Parathyroid adenoma (tissue), 2 donors: ENCODE measurements at regions not wholly inside any gene's neighbourhood (a gene's known extent, or its start where the extent isn't known, plus 50 kb on each side); places are given as distances from the start of the nearest gene placed in this dataset.

Experiments used
- H2AFZ ChIP-seq: fragments of 300-600 bp; sonication (generic); one replicate; pipeline ENCODE4 v1.7.0; 2017; ENCODE audit warnings: antibody characterized with exemption, mild to moderate bottlenecking
- H3K27ac ChIP-seq: fragments of 300-600 bp; sonication (generic); one replicate; pipeline ENCODE4 v1.7.0; 2017
- H3K27me3 ChIP-seq: fragments of 300-600 bp; sonication (generic); one replicate; pipeline ENCODE4 v1.7.0; 2017; ENCODE audit warnings: low read length; ENCODE audit not compliant: control insufficient read depth, insufficient read depth
- H3K36me3 ChIP-seq: fragments of 300-600 bp; sonication (generic); one replicate; pipeline ENCODE4 v1.7.0; 2017; ENCODE audit warnings: low read length; ENCODE audit not compliant: control insufficient read depth, insufficient read depth
- H3K4me1 ChIP-seq: fragments of 300-600 bp; sonication (generic); one replicate; pipeline ENCODE4 v1.7.0; 2017; ENCODE audit warnings: control low read depth
- H3K4me2 ChIP-seq: fragments of 300-600 bp; sonication (generic); one replicate; pipeline ENCODE4 v1.7.0; 2017; ENCODE audit warnings: low read length
- H3K4me3 ChIP-seq: fragments of 300-600 bp; sonication (generic); one replicate; pipeline ENCODE4 v1.7.0; 2017; ENCODE audit warnings: low read depth, low read length
- H3K79me2 ChIP-seq: fragments of 300-600 bp; sonication (generic); one replicate; pipeline ENCODE4 v1.7.0; 2017; ENCODE audit warnings: control low read depth
- H3K9ac ChIP-seq: fragments of 300-600 bp; sonication (generic); one replicate; pipeline ENCODE4 v1.7.0; 2017; ENCODE audit warnings: mild to moderate bottlenecking
- H3K9me3 ChIP-seq: fragments of 300-600 bp; sonication (generic); one replicate; pipeline ENCODE4 v1.7.0; 2017; ENCODE audit warnings: low read length; ENCODE audit not compliant: control insufficient read depth
- CTCF ChIP-seq: fragments of 300-600 bp; sonication (generic); IDR thresholded peaks from one replicate; pipeline ENCODE4 v1.7.0; 2017; ENCODE audit warnings: antibody characterized with exemption, mild to moderate bottlenecking
- donor health status: primary hyperparathyroidism.

- H3K9ac ChIP-seq: no peak overlapping the region
- TF ChIP-seq CTCF: no peak
- H2AFZ ChIP-seq: no peak overlapping the region
- no peaks in the 10 kb centered on the region for H3K79me2 ChIP-seq
- no peaks in the 10 kb centered on the region for H3K27me3 ChIP-seq
- H3K4me3 ChIP-seq: no peak overlapping the region
- H3K27ac ChIP-seq: no peak overlapping the region
- no peak overlapping the region for H3K4me2 ChIP-seq
- H3K36me3 ChIP-seq: no peaks in the 10 kb centered on the region
- H3K9me3 ChIP-seq: no peaks in the 10 kb centered on the region
- H3K4me1 ChIP-seq: no peaks in the 10 kb centered on the region
These were observed 411.1 kb upstream of the GRIA1 start for GRCh38 chr5:153079396-153079795.

- Histone ChIP-seq H3K36me3 (no peaks in the 10 kb centered on the region), H3K4me1 (no peaks in the 10 kb centered on the region), H3K27me3 (no peaks in the 10 kb centered on the region), H3K9me3 (no peaks in the 10 kb centered on the region), H2AFZ (no peak overlapping the region), H3K4me2 (no peak overlapping the region), H3K79me2 (no peaks in the 10 kb centered on the region), H3K9ac (no peak overlapping the region), H3K4me3 (no peak overlapping the region), H3K27ac (no peak overlapping the region)
- TF ChIP-seq CTCF: no peak
These were observed 409.5 kb upstream of the GRIA1 start for GRCh38 chr5:153080940-153081339.

- H3K27me3 ChIP-seq: no peaks in the 10 kb centered on the region
- H3K9me3 ChIP-seq: no peaks in the 10 kb centered on the region
- H3K79me2 ChIP-seq: no peaks in the 10 kb centered on the region
- H3K4me2 ChIP-seq: no peak overlapping the region
- no peak for TF ChIP-seq CTCF
- no peak overlapping the region for H3K9ac ChIP-seq
- H3K27ac ChIP-seq: no peak overlapping the region
- H3K4me1 ChIP-seq: no peaks in the 10 kb centered on the region
- no peak overlapping the region for H3K4me3 ChIP-seq
- H3K36me3 ChIP-seq: no peaks in the 10 kb centered on the region
- no peak overlapping the region for H2AFZ ChIP-seq
These were observed 409.1 kb upstream of the GRIA1 start for GRCh38 chr5:153081385-153081784.

- no peaks in the 10 kb centered on the region for H3K36me3 ChIP-seq
- no peak overlapping the region for H3K27ac ChIP-seq
- no peak for TF ChIP-seq CTCF
- H3K27me3 ChIP-seq: no peaks in the 10 kb centered on the region
- no peaks in the 10 kb centered on the region for H3K79me2 ChIP-seq
- no peak overlapping the region for H3K4me2 ChIP-seq
- no peaks in the 10 kb centered on the region for H3K9me3 ChIP-seq
- H3K4me3 ChIP-seq: no peak overlapping the region
- no peak overlapping the region for H3K9ac ChIP-seq
- no peaks in the 10 kb centered on the region for H3K4me1 ChIP-seq
- no peak overlapping the region for H2AFZ ChIP-seq
These were observed 406.0 kb upstream of the GRIA1 start for GRCh38 chr5:153084511-153084910.

- Histone ChIP-seq H3K4me3 (no peak overlapping the region), H3K36me3 (no peaks in the 10 kb centered on the region), H3K4me1 (no peaks in the 10 kb centered on the region), H3K79me2 (no peaks in the 10 kb centered on the region), H2AFZ (no peak overlapping the region), H3K4me2 (no peak overlapping the region), H3K27ac (no peak overlapping the region), H3K9me3 (no peaks in the 10 kb centered on the region), H3K27me3 (no peaks in the 10 kb centered on the region), H3K9ac (no peak overlapping the region)
- no peak for TF ChIP-seq CTCF
These were observed 404.0 kb upstream of the GRIA1 start for GRCh38 chr5:153086486-153086885.
